ENCODE measurements at regions not wholly inside any gene's neighbourhood (a gene's known extent, or its start where the extent isn't known, plus 50 kb on each side); places are given as distances from the start of the nearest gene placed in this dataset.

- no peak for DNase-seq (ENCODE audit: low read depth, low spot score)
- POLR2A ChIA-PET, result no interaction called here
- TF ChIP-seq, protein P1, sequence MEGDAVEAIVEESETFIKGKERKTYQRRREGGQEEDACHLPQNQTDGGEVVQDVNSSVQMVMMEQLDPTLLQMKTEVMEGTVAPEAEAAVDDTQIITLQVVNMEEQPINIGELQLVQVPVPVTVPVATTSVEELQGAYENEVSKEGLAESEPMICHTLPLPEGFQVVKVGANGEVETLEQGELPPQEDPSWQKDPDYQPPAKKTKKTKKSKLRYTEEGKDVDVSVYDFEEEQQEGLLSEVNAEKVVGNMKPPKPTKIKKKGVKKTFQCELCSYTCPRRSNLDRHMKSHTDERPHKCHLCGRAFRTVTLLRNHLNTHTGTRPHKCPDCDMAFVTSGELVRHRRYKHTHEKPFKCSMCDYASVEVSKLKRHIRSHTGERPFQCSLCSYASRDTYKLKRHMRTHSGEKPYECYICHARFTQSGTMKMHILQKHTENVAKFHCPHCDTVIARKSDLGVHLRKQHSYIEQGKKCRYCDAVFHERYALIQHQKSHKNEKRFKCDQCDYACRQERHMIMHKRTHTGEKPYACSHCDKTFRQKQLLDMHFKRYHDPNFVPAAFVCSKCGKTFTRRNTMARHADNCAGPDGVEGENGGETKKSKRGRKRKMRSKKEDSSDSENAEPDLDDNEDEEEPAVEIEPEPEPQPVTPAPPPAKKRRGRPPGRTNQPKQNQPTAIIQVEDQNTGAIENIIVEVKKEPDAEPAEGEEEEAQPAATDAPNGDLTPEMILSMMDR (IDR thresholded peaks at IDR 0.05; ENCODE audit: insufficient read depth, low read length, missing control alignments), result no peak
- H3K4me3 ChIP-seq (ENCODE audit: low read depth, low read length), result no peak overlapping the region
- CTCF ChIA-PET, result no interaction called here
These were observed 877.7 kb downstream of the CBLN2 start for GRCh38 chr18:71666481-71666880.

GRCh38 chr18:71665131-71665530, 879.0 kb downstream of the CBLN2 start:
- TF ChIP-seq, protein P1 (IDR thresholded peaks at IDR 0.05; ENCODE audit: insufficient read depth, low read length, missing control alignments), result no peak
- ChIA-PET POLR2A (no interaction called here), CTCF (no interaction called here)
- no peak overlapping the region for H3K4me3 ChIP-seq (ENCODE audit: low read depth, low read length)
- no peak for DNase-seq (ENCODE audit: low read depth, low spot score)

- POLR2A ChIA-PET, result no interaction called here
These were observed 900.3 kb downstream of the CBLN2 start for GRCh38 chr18:71643822-71644221.

GRCh38 chr18:71630696-71631095, 913.4 kb downstream of the CBLN2 start:
- no peak for DNase-seq (ENCODE audit: low read depth, low spot score)
- no peak overlapping the region for H3K4me3 ChIP-seq (ENCODE audit: low read depth, low read length)
- ChIA-PET CTCF (no interaction called here), POLR2A (no interaction called here)
- TF ChIP-seq, protein P1 (IDR thresholded peaks at IDR 0.05; ENCODE audit: insufficient read depth, low read length, missing control alignments), result no peak

More at GRCh38 chr18:71643822-71644221, 900.3 kb downstream of the CBLN2 start:
- no peak overlapping the region for H3K4me3 ChIP-seq (ENCODE audit: low read depth, low read length)
- TF ChIP-seq, protein P1 (IDR thresholded peaks at IDR 0.05; ENCODE audit: insufficient read depth, low read length, missing control alignments), result no peak
- no peak for DNase-seq (ENCODE audit: low read depth, low spot score)
- CTCF ChIA-PET, result no interaction called here

- DNase-seq (ENCODE audit: low read depth, low spot score), result no peak
- TF ChIP-seq, protein P1 (IDR thresholded peaks at IDR 0.05; ENCODE audit: insufficient read depth, low read length, missing control alignments), result no peak
- no peak overlapping the region for H3K4me3 ChIP-seq (ENCODE audit: low read depth, low read length)
- CTCF ChIA-PET, result no interaction called here
- POLR2A ChIA-PET, result no interaction called here
These were observed 918.5 kb downstream of the CBLN2 start for GRCh38 chr18:71625556-71626090.

DNA sequence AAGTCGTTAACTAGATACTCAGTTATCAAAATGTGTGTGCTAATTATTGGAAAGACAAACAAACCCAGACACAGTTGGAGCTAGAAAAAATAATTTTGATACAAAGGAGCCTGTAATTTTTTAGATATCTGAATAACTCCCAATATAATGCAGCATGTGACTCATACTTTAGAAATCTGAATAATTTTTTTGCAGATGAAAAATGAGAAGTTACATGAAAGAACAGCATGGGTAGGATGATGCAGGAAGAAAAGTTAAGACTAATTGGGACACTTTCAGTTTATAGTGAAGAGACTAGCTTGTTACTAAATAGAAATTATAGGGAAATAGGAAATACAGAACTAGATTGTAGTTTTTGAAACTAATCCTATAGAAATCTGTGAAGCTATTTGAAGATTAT, 945.8 kb downstream of the CBLN2 start:
- H3K4me3 ChIP-seq (ENCODE audit: low read depth, low read length), result no peak overlapping the region
- POLR2A ChIA-PET, result no interaction called here
- CTCF ChIA-PET, result no interaction called here
- TF ChIP-seq, protein P1 (IDR thresholded peaks at IDR 0.05; ENCODE audit: insufficient read depth, low read length, missing control alignments), result no peak
- no peak for DNase-seq (ENCODE audit: low read depth, low spot score)

All from AG04449 (cell line).